Mucosa of descending colon (tissue), 3 donors: ENCODE measurements at regions not wholly inside any gene's neighbourhood (a gene's known extent, or its start where the extent isn't known, plus 50 kb on each side); places are given as distances from the start of the nearest gene placed in this dataset.

ENCODE experiments used
- ATAC-seq: fragments of 200-7000 bp; cut with Tn5 transposase; one replicate; pipeline ENCODE4 v1.9.1; 2020; ENCODE audit warnings: mild to moderate bottlenecking, moderate library complexity
- DNase-seq, 3 donors: peaks; one replicate each; pipeline ENCODE4 v3.0.0-alpha.2; 2020
- H3K36me3 ChIP-seq: fragments of 200-600 bp; one replicate; pipeline ENCODE4 v1.8.0; 2021; ENCODE audit warnings: low read depth, mild to moderate bottlenecking
- H3K4me1 ChIP-seq: fragments of 200-600 bp; one replicate; pipeline ENCODE4 v1.8.0; 2021; ENCODE audit warnings: low read depth, mild to moderate bottlenecking
- H3K4me3 ChIP-seq: fragments of 200-600 bp; one replicate; pipeline ENCODE4 v1.8.0; 2021; ENCODE audit warnings: mild to moderate bottlenecking
- H3K9me3 ChIP-seq: fragments of 200-600 bp; one replicate; pipeline ENCODE4 v1.8.0; 2021; ENCODE audit warnings: mild to moderate bottlenecking
- intact Hi-C, 2 donors: fragments of 100-400 bp; cut with DNase I in 1 of 2; cut with micrococcal nuclease in 1 of 2; formaldehyde crosslinking; loops; one replicate each; pipeline versions ENCODE4 v1.11.0 to v1.11.1; 2022; cut with DNase I, micrococcal nuclease
- TF ChIP-seq, protein P1 (sequence below): fragments of 200-600 bp; IDR thresholded peaks from one replicate; pipeline ENCODE4 v1.8.0; 2022; ENCODE audit warnings: antibody characterized with exemption, mild to moderate bottlenecking
- donor health status: DM: no; HTN: no; CAD: no; lungs with moderate emphysema.
- donor health status: DM: no; HTN: no; CAD: no.
- donor health status: DM: no; HTN: yes; CAD: no.

DNA sequence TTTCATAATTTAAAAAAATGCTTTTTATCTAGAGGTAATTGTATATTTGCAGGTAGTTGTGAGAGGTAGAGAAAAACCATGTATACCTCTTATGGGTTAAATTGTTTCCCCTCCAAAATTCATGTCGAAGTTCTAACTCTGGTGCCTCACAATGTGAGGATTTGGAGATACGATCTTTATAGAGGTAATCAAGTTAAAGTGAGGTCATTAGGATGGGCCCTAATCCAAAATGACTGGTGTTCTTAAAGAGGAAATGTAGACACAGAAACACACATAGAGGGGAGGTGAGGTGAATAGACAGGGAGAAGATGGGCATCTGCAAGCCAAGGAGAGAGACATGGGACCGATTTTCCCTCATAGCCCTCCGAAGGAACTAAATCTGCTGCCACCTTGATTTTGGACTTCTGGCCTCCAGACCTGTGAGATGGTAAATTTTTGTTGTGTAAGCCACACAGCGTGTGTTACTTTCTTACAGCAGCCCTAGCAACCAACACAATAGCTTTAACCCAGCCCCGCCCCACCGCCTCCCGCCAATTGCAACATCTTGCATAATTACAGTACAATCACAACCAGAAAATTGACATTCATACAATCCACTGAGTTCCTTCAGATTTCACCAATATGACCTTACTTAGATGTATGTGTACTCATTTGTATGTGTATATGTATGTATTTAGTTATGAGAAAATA lies 208.9 kb downstream of the MIB1 start:
- Histone ChIP-seq H3K4me3 (no peak overlapping the region), H3K9me3 (no peaks in the 10 kb centered on the region), H3K36me3 (no peaks in the 10 kb centered on the region), H3K4me1 (no peaks in the 10 kb centered on the region)
- ATAC-seq (peak; percentile 86), DNase-seq (peak in 2 of 3 donors; percentile 38 to 51)
- TF ChIP-seq, protein P1, sequence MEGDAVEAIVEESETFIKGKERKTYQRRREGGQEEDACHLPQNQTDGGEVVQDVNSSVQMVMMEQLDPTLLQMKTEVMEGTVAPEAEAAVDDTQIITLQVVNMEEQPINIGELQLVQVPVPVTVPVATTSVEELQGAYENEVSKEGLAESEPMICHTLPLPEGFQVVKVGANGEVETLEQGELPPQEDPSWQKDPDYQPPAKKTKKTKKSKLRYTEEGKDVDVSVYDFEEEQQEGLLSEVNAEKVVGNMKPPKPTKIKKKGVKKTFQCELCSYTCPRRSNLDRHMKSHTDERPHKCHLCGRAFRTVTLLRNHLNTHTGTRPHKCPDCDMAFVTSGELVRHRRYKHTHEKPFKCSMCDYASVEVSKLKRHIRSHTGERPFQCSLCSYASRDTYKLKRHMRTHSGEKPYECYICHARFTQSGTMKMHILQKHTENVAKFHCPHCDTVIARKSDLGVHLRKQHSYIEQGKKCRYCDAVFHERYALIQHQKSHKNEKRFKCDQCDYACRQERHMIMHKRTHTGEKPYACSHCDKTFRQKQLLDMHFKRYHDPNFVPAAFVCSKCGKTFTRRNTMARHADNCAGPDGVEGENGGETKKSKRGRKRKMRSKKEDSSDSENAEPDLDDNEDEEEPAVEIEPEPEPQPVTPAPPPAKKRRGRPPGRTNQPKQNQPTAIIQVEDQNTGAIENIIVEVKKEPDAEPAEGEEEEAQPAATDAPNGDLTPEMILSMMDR = no peak
- intact Hi-C loops = loop anchor here in 1 of 2 donors (10.0 kb wide), 1 partner anchor 755 kb away; no protein-coding TSS in a partner anchor

DNA sequence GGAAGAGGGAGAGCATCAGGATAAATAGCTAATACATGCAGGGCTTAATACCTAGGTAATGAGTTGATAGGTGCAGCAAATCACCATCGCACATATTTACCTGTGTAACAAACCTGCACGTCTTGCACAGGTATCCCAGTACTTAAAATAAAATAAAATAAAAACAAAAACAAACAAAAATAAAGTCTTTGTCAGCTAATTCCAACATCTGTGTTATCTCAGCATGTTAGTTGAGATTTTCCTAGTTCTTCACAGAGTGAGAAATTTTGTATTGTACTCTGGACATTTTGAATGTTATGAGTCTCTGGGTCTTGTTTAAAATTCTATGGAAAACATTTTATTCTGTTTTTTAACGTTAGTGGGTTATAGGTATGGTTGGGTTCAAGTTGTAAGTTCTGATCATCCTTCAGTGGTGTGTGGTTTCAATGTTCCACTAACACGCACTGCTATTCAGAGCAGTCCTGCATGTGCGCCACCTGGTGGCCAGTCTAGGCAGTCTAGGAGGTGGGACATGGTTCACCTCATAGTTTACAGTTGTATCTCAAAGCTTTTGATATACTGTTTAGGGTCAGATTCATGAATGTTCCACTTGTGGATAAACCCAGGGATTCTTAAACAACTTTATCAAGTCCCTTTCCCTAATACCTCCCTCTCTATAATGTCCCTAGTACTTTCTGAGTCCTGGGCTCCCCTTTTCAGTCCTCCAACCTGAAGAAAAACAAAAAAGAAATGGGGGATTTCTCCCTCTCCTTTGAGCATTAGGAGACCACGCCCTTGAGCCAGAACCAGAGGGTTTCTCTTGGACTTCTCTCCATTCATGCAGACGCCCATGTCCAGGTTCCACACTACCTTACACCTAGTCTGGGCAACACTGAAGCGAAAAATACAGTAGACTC lies 213.4 kb upstream of the GATA6 start:
- intact Hi-C loops = loop anchor here in 1 of 2 donors (10.0 kb wide), 1 partner anchor 761 kb away; no protein-coding TSS in a partner anchor
- peak; percentile 72 to 93 (median 90) for DNase-seq

DNA sequence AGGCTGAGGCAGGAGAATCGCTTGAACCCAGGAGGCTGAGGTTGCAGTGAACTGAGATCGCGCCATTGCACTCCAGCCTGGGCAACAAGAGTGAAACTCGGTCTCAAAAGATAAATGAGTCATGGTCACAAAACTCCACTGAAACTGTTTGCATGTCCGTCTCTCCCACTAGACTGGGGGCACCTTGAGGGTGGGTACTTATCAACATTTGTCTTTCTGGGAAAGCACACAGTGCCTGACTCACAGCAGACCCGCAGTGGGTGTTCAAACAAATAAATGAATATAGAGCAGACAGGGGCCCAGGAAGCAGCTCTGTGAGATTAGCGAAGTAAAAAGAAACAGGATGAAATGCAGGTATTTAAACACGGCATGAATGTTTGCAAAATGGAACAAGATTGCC lies 211.1 kb upstream of the GATA6 start:
- TF ChIP-seq, protein P1 = no peak
- Histone ChIP-seq H3K36me3 (no peaks in the 10 kb centered on the region), H3K4me1 (no peaks in the 10 kb centered on the region), H3K4me3 (no peak overlapping the region), H3K9me3 (no peaks in the 10 kb centered on the region)
- intact Hi-C loops = loop anchor here in 1 of 2 donors (10.0 kb wide), 1 partner anchor 763 kb away; no protein-coding TSS in a partner anchor
- DNase-seq (no peak), ATAC-seq (no peak)

More for the DNA sequence above, 213.4 kb upstream of the GATA6 start:
- peak; percentile 94 for ATAC-seq
- Histone ChIP-seq H3K36me3 (no peaks in the 10 kb centered on the region), H3K4me1 (no peaks in the 10 kb centered on the region), H3K9me3 (no peaks in the 10 kb centered on the region), H3K4me3 (no peak overlapping the region)
- TF ChIP-seq, protein P1 = peak; percentile 80

DNA sequence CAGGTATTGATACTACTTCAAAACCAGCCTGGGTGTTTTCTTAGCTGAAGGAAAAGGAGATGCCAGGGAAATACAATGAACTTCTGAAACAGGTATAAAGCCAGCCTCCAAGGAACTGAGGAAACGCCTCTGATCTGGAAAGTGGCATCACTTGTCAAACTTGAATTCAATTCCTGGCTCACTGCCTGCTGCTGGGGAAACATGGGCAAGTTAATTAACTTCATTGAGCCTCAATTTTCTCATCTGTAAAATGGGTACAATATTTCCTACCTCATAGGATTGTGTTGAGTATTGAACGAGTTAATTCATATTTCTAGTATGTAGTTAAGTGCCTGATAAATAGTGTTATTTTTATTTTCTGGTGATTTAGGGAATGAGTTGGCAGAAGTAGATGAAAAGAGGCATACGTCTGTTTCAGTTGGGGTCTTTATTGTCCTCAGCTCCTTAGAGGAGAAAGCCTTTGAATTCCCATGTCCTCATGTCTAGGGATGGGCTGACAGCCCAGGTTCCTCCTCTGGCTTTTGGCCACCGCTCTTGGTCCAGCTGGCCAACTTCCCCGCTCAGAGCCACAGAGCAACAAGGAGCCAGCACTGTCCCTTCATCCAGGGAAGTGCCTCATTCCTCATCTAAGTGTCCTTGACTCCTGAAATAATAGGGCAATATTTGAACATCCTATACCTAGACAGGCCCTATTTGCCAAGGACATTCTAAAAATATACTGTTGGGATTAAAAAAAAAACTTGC lies 210.5 kb upstream of the GATA6 start:
- TF ChIP-seq, protein P1 = no peak
- no peak for ATAC-seq
- DNase-seq = no peak
- Histone ChIP-seq H3K4me1 (no peaks in the 10 kb centered on the region), H3K9me3 (no peaks in the 10 kb centered on the region), H3K4me3 (no peak overlapping the region), H3K36me3 (no peaks in the 10 kb centered on the region)
- intact Hi-C loops = loop anchor here in 1 of 2 donors (10.0 kb wide), 1 partner anchor 764 kb away; no protein-coding TSS in a partner anchor

DNA sequence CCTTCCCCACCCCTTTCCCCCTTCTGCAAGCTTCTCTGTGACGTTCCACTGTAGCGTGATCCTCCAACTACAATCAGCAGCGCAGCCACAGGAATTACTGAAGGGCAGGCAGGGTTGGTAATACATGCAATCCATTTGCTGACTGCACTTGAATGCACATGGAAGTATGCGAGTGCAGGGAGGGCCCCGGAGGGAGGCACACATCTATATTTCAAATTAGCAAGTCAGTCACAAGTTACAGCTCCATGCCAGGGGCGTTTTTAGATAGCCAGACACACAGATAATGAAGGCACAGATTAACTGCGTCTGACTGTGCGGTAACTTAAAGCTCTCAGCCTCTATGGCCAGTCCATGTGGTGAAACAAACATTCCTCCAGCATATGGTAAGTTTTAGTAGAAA lies 209.2 kb upstream of the GATA6 start:
- TF ChIP-seq, protein P1 = no peak
- intact Hi-C loops = no loop called here
- Histone ChIP-seq H3K9me3 (no peaks in the 10 kb centered on the region), H3K4me3 (no peak overlapping the region), H3K4me1 (no peaks in the 10 kb centered on the region), H3K36me3 (no peaks in the 10 kb centered on the region)
- DNase-seq = no peak
- ATAC-seq = no peak
